HG03103 (cell line): ENCODE measurements at regions not wholly inside any gene's neighbourhood (a gene's known extent, or its start where the extent isn't known, plus 50 kb on each side); places are given as distances from the start of the nearest gene placed in this dataset.

Experiments
- ATAC-seq: cut with Tn5 transposase; IDR thresholded peaks from one replicate; pipeline ENCODE4 v1.9.1; 2021; ENCODE audit warnings: low read depth; ENCODE audit not compliant: unreplicated experiment

DNA sequence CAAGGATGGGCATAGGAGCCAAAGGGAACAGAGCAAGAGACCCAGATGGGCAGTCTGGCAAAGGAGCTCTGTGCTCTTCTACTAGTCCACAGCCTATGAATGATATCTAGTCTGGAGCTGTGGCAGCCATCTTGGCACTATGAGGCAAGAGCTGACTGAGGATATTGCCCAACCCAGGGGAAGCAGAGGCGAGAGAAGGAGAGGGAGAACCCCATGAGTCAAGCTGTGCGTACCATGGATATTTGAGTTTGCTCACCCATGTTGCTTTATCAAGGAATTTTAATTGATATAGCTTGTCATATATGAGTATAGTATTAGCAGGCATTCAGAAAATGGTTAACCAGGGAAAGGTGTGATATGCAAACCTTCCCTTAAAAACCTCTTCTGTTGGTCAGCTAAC lies 420.9 kb downstream of the PRDM2 start:
- no peak for ATAC-seq

DNA sequence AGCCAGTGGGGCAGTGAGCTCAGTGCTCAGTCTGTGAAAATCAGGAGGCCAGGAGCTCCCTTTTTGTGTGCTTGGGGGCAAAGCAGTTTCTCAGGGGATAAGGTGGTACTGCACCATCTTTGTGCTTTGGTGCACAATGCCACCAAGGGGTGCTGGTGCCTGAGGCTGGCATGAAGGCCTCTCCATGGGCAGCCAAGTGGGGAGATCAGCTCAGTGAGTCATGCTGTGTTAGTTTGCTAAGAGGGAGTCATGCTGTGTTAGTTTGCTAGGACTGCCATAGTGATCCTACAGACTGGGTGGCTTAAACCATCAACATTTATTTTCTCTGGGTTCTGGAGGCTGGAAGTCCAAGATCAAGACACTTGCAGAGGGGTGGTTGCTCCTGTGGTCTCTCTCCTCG lies 428.1 kb downstream of the PRDM2 start:
- ATAC-seq = no peak

DNA sequence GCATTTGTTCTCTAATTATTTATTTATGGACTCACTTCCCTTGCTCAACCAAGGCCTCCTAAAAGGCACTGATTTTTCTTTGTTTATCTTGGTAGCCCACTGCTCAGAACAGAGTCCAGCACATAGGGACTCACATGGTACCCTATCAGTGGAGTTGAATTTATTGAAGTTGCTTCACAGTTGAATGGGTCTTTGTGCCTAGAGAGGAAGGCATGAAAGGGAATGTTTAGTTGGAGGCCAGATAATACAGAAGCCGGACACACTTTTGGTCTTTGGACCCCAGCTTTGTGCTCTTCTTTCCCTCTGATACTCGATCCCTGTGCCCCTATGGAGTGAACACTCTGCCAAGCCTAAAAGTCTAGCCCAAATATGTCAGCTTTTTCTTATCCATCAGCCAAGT lies 429.0 kb downstream of the PRDM2 start:
- ATAC-seq = no peak

DNA sequence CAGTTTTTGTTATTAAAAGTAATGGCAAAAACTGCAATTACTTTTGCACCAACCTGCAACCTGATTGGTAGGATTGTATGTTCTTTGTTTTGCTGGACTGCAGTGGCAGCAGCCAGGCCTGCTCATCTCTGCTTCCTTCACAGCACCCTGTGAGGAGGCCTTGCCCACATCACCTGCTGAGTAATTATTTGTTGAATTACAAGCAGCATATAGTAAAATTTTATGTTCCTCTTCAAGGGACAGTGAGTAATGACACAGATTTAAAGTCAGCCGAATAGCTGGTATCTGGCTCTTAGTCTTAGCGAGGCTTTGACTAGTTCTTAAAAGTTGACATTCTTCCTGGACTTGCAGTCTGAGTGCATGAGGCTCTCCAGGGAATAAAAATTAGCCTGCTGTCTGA lies 435.1 kb downstream of the PRDM2 start:
- ATAC-seq = no peak

DNA sequence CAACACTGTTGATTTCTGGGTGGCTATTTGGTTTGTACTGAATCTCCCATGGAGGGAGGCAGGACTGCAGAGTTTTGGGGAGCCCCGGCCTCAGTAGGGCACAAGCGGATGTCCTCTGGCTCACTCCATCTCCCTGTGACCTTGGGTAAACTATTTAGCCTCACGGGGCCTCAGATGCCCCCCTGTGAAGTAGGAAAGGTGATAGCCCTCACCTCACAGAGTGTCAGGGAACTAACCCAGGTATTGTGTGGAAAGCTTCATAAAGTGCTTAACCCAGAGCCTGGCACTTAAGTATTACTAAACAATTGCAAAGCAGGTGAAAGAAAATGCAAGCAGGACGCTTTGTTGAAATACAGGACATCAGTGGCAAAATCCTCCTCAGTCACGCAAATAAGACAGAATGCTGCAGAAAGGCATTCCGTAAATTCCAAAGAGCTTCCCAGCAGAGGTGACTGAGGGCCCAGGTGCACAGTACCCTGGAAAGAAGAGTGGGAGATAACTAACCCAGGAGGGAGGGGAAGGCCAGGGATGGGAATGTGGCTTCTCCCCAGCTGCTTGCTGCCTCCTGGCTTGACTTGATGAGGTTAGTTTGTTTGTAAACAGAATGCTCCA lies 436.3 kb downstream of the PRDM2 start:
- ATAC-seq = no peak

DNA sequence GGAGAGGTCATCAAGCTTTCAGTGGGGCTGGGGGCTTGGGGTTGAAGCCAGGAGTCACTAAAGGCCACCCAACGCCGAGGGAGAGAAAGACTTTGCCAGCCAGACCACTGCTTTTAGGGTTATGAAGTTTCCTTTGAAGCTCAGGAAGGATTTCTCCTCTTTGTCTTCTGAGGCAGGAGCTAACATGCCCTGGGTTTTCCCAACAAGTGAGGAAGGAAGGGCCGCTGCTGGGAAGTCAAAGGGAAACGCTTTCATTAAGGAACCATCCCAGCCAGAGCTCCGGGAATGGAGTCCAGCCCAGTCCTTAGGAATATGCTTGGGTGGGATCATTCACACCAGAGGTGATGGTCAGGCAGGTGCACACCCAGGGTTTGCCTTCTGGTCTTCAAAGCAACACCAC lies 436.9 kb downstream of the PRDM2 start:
- no peak for ATAC-seq

DNA sequence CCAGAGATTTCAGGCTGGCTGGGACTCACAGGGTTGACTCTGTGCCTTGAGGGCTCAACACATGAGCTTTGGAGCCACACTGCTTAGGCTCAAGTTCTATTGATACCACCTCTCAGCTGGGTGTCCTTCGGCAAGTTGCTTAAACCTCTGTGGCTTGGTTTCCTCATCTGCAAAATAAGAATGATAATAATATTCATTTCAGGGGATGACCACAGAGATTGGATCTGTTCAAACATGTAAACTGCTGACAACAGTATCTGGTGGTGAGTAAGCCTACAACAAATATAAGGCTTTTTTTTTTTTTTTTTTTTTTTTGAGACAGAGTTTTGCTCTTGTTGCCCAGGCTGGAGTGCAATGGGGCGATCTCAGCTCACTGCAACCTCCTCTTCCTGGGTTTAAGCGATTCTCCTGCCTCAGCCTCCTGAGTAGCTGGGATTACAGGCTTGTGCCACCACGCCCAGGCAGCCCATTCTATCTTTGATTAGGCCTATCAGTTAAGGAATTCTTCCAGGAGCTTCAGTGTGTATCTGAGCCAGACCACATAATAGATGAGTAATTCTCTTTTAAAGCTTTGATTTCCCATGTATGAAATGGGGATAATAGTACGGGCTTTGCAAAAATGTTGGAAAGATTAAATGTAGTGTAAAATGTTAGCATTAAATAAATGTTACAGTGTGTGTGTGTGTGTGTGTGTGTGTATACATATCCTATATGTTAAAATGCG lies 437.6 kb downstream of the PRDM2 start:
- ATAC-seq = no peak

DNA sequence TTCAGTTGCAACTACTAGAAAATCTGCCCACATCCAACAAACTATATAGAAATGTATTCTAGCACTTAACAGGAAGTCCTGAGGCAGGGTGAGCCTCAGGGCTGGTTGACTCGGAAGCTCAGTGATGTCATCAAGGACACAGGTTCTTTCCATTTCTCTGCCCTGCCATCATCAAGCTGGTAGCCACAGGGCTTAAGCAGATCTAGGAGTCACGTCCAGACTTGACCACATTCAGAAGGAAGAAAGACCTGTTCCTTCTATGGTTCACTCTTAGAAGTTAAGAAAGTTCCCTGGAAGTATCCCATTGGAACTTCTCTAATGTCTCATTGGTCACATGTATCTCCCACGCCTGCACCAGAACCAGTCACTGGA lies 438.1 kb downstream of the PRDM2 start:
- no peak for ATAC-seq

DNA sequence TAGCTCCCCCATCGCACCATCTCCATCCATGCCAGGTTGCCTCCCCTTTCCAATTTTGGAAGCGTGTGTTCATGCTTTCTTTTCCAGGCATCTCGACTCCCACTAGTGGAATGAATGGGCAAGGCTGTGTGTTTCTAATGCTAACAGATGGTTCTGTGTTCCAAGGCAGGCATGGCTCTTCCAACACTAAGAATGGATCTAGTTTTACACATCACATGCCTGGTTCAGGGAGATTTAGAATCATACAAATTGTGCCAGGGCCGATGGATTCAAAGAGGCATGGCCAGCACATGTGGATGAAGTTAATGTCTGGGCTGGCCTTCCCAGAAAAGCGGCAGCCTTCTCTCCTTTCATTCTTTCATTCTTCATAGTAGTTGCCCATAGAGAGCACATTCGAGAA lies 438.7 kb downstream of the PRDM2 start:
- no peak for ATAC-seq

DNA sequence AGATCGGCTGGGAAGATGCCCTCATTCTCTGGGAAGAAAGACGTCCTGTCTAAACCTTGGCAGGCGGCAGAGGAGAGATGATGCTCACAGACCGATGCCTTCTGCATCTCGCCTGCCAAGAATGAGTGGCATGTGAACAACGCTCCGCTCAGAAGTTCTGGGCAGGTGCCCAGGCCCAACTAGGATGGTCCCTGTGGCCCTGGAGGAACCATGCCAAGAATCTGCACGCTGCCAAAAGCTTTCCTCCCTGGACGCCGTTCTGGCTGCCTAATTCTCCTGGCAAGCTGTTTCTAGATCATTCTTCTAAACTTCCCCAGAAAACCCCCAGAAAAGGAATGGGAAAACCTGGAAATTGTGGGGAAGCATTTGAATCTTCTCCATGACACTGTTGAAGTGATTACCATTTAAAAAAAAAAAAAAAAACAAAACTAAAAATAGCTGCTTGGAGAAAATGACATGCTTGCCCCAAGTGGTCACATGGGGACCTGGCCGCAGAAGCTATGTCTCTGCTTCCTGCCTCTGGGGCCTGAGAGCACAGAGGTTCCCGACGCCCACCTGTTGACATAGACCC lies 440.9 kb downstream of the PRDM2 start:
- no peak for ATAC-seq

DNA sequence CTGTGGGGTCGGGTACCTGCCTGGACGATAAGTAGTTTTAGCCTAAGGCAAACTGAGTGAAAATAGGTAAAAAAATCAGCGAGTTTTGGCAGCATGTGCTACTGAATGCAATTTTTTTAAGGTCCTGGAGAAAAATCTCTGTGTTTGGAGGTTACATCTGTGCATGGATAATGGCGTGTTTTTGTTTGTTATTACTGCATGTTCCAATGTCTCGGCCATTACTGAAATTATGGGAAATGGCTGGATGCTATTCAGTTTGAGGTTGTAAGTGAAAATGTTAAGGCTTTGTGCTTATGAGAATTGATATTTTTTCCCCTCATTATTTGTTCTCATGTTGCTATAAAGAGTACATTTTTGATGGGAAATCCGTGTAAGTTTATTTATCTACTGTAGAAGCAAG lies 441.7 kb downstream of the PRDM2 start:
- ATAC-seq = no peak

DNA sequence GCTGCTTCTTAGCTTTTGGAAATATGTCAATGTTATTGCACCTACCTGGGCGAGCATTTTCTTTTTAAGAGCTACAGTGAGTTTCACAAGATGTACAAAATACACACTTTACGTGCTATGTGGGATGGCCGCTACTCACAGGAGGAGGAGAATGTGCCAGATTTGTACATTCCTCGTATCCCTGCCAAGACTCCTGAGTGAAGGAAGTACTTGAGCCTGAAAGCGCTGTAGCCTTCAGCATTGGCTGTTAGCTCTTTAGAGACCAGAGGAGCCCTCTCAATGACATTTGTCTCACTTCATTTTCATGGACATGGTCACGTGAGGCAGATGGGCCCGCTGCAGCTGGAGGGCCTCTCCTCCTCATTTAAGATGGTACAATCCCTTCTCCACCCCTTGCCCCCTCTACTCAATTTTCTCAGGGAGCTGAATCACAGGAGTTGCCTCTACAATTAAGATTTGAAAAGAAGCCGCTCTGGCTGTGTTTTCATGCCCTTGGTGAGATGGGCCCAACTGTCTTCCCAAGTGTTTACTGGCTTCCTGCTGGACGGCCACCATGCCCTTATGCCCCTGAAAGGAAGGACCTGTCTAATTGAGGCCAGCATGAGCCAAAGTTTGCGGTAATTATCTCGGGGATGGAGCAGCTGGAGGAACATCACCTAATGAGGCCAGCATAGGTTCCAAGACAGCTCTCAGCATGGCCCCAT lies 442.6 kb downstream of the PRDM2 start:
- no peak for ATAC-seq

DNA sequence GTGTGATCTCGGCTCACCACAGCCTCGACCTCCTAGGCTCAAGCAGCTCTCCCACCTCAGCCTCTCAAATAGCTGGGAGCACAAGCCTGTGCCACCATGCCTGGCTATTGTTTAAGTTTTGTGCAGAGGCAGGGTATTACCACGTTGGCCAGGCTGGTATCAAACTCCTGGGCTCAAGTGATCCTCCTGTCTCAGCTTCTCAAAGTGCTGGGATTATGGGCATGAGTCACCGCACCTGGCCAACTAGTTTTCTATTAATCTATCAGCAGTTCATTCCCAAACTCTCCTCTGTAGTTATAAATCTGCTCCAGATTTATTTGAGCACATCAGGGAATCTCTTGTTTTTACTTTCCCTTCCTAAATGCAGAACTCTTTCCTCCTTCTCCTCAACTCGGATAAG lies 443.8 kb downstream of the PRDM2 start:
- no peak for ATAC-seq

DNA sequence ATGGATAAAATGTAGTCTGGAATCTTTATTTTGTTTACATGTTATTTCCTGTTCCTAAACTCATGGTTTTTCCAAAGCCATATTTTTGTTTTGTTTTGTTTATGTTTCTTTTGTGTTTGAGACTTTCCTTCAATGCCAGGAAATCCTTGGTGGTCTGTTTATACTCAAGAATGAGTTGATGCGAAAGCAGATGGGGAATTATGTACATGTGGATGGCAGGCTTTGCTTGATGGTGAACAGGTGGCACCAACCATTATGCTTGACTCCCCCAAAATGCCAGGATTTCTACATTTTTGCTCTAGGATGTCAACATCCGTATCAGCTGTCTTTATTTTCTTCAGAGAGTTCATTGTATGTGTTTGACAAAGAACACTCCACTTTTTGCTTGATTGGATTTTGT lies 448.5 kb downstream of the PRDM2 start:
- no peak for ATAC-seq

DNA sequence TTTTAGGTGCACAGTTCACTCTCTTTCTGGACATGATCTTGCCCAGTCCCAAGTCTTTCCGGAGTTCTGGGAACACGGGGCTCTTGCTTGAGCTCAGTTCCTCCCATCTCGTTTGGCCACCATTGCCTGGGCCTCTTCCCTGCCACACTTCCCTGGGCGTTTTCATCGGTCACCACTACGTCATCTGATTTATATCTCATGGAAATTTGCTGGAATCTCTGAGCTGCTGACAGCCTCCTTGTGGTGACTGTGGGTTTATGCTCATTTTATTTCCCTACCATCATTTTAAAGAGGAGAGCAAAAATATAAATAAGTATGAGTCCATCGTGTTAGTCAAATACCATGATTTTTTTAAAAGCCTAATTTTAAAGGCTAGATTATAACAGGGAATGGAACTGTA lies 449.1 kb upstream of the KAZN start:
- no peak for ATAC-seq

DNA sequence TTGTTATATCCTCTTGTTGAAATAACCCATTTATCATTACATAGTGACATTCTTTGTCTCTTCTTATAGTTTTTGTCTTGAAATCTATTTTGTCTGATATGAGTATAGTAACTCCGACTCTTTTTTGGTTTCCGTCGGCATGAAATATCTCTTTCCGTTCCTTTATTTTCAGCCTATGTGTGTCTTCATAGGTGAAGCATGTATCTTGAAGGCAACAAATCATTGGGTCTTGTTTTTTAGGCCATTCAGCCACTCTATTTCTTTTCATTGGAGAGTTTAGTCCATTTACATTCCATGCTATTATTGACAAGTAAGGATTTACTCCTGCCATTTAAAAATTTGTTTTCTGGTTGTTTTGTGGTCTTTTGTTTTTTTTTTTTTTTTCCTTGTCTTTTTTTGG lies 441.9 kb upstream of the KAZN start:
- ATAC-seq = no peak

DNA sequence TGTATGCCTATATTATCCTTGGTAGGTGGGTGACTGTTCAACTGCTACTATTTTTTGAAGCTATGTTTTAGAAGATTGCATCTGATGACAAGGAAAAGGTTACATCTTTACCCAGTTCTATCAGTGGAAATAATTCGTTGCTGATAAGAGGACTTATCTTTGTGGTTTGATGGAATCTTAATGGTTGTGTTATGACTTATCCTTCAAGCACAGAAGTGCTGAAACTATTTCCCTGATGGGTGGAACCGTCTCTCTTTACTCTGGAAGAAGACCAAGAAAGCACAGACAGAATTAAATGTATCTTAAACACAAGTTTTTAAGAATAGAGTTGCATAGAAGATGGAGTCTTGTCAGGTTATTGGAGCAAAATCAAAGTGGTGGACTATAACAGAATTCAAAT lies 437.7 kb upstream of the KAZN start:
- no peak for ATAC-seq

DNA sequence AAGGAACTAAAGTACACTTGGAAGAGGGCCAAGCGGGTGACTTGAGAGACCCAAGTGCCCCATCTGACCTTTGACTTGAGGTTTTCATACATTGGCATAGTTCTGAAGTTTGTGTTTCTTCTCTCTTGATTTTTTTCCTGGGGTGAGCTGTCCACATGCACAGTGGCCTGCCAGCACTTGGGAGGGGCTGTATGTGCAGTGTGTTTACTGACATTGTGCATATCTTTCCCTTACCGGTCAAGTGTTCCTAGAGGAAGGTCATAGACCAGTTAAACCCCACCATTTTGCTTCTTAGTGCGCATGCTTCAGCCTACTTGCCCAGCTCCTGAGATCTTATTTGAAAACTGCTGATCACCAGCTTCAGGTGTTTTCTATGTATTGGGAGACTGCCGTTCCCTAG lies 435.2 kb upstream of the KAZN start:
- no peak for ATAC-seq

DNA sequence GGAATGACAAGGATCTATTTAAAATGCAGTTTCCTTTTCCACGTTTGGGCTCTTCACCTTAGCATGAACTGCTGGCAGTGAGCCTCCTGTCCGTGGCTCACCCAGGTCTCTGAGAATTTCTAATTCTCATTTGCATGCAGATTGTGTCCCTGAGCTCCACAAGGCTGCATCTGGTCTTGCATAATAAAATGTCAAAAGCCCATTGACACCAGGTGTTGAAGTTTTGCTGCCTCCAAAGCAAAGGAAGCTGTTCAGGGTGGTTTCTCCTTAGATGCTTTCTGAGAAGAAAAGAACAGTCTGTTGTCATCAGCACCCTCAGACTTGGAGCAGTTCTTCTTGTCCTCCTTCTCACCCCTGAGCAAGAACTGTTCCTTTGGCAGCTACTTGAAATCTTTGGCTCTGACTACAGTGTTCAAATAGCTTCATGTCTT lies 433.1 kb upstream of the KAZN start:
- no peak for ATAC-seq

DNA sequence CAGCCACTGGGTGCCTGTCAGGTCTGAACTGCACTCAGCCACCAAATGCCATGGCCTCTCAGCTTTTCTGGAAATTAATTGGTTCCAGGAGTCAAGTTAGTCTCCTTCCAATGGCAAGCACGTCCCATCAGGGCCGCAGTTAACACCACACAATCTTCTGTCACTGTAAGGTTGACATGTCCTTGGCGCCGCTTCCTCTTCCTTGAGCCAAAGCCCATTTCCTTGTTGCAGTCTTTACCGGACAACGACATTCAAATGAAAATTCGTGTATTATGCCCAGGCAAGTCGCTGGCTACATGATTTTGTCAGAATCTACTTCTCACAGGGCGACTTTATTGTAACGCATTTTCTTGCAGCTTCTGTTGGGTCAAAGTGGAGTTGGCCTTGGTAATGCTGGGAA lies 430.6 kb upstream of the KAZN start:
- ATAC-seq = no peak

DNA sequence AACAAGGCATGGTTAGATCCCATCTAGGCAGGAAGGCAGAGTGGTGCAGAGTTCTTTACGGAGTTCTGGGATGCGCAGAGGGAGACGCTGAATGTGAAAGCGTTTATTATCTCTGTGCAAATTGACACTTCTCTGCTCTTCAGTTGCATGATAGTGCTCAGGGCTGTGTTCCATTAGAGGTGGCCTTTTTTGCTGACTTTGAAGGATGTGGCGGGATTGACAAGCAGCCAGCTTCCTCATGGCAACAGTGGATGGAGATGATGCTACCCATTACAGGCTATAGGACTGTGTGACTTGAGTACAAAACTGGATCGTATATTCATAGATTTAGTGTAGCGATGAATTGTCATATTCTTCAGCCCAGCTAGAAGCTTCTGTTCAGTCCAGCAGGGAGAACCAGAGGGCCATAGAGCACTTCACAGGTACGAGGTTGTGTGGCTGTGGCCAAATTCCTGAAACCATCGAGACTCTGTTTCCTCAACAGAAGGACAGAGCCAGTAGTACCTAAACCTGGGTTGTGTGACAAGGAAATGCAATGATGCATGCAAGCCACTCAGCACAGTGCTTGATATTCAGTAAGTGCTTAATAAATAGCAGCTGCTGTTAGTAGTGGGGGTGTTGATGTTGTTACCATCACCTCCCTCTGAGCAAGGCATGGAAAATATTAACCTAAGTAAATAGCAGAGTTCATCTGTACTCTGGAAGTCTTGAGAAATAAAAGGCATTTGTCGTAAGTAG lies 430.0 kb upstream of the KAZN start:
- ATAC-seq = no peak
